Femur (tissue), 1 donor: ENCODE measurements at regions not wholly inside any gene's neighbourhood (a gene's known extent, or its start where the extent isn't known, plus 50 kb on each side); places are given as distances from the start of the nearest gene placed in this dataset.
"Not testable (repeated sequence)": the region's sequence is repeated elsewhere in the genome, so short reads cannot be mapped to it uniquely, and the experiment has no call there.

ENCODE experiments used
- DNase-seq: peaks from one replicate; pipeline ENCODE4 v3.0.0-alpha.2; 2017

DNA sequence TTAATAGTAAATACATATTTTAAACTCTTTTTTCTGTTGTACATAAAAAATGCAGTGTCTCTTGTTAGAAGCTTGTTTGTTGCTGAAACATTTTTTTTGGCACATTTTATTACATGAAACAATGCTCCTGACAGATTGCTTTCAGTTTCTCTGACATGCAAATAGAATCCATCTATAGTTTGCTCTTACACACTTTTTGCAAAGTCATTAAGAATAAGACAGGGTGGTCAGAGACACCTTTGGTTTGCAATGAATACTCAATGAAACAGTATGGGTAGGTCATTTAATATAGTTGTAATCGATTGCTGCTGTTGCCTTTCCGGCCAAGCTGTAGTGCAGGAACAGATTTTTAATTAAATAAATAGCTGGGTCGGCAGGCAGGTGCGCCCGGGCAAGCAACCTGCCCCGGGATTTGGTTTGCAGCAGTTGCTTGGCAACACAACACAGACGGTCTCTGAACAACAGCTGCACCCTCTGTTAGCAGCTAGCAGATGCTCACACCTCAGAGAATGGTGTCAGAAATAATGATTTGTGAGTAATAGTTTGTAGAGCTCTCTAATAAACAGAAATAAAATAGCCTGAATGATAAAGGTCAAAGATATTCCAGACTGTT, 115.7 kb upstream of the CACNA2D1 start:
- DNase-seq = peak; percentile 54

DNA sequence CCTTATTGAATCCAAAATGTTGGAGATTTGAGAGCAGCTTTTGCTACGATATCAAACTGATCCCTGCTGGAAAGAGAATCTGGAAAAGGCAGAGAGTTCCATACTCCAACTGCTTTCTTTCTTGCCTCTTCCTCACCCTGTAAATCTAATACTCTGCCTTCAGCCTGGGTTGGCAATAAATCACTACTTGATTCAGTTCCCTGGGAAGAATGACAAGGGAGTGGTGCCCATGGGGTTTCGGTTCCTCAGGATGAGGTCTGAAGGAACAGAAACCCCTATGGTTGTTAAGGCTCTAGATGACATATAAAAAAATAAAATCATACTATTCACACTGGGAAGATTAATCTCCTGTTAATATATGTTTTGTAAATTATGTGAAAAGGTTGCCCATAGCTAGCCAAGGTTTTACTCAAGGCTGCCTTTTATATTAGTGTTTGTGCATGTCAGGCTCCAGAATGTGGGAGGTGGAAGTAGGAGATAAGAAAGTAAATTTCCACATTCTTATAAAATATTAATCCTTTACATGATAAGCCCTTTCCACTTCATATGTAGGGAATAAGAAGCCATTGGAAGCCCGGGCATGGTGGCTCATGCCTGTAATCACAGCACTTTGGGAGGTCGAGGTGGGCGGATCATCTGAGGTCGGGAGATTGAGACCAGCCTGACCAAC, 106.2 kb upstream of the CACNA2D1 start:
- no peak for DNase-seq

DNA sequence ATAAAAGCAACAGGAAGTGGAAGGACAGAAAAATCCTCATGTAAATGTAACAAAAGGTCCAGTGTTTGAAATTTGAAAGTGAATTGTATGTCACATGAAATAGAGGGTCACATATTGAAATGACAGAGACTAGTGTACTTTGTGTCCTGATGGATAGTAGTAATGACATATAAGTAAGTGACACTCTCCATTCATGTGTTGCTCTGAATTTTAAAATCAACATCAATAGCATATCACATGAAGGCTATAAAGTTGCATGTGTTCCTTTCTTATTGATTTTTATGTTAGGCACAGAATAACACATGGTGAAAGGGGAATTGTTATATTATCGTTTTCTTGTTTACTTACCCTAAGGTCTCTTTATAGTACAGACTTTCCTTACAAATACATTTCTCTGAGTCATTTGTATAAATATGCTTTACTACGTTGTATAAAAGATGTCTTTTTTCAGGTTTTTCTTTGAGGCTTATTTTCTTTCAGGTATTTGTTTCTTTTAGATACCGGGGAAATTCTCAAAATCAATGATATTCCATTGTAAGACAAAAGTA, 104.6 kb upstream of the CACNA2D1 start:
- DNase-seq = no peak

DNA sequence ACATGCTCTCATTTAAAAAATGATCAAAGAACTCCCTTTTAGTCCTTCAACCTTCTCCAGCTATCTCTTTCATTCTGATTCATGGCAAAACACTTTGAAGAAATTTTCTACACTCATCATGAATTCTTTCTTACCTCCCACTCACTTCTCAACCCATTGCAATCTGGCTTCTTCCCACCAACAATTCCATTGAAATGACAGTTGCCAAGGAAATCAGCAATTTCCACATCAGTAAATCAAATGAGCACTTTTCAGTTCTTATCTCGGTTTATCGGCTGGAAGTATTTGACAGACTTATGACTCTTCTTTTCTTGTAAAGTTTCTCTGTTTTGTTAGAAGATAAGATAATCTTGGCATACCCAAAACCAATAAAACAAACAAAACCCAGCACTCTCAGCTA, 99.1 kb upstream of the CACNA2D1 start:
- DNase-seq = no peak

DNA sequence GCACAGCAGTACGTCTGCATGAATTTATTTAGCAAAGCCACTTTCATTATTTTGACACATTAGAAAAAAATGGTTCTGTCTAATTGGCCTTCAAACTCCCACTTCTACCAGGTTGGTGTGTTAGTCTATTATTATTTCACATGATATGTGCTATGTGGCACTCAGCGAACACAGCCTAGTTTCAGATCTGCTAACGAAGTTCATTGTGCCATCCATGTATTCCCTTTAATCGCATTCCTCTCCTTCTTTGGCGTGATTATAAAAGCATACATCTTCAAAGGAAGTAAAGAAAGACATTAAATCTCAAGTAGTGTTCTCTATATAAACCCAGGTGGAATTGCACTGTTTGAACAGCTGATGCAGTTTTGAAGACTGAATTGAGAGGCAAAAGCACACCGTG, 96.4 kb upstream of the CACNA2D1 start:
- no peak for DNase-seq

DNA sequence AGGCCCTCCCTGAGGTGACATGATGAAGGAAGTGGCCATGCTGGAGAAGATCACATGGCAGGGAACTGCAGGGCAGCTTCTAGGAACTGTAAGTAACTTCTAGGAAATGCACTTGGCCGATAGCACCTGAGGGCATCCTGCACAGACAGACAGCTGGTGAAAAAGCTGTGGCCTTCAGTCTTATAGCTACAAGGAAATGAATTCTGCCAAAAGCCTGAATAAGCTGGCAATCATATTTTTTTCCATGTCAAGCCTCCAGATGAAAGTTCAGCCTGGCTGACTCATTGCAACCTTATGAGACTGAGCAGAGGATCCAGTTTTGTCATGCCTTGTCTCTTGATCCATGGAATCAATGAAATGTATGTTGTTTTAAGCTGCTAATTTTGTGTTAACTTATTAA, 91.1 kb upstream of the CACNA2D1 start:
- peak; percentile 21 for DNase-seq

DNA sequence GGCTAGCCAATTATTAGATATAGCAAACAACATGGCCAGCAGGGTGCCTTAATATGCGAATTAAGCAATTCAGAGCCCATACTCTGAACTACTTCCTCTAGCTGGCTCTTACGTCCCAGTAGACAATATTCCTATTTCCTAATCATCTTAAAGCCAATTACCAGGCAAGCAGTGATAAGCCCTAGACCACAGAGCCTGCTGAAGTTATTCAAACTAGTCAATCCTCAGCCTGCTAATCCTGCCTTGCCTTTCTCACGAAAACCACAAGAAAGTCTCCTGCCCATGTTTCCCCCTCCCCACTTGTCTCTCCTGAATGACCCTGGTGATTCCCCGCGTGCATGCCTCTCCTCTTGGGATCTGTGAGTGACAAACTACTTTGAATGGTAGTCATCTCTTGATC, 86.8 kb upstream of the CACNA2D1 start:
- DNase-seq = no peak

DNA sequence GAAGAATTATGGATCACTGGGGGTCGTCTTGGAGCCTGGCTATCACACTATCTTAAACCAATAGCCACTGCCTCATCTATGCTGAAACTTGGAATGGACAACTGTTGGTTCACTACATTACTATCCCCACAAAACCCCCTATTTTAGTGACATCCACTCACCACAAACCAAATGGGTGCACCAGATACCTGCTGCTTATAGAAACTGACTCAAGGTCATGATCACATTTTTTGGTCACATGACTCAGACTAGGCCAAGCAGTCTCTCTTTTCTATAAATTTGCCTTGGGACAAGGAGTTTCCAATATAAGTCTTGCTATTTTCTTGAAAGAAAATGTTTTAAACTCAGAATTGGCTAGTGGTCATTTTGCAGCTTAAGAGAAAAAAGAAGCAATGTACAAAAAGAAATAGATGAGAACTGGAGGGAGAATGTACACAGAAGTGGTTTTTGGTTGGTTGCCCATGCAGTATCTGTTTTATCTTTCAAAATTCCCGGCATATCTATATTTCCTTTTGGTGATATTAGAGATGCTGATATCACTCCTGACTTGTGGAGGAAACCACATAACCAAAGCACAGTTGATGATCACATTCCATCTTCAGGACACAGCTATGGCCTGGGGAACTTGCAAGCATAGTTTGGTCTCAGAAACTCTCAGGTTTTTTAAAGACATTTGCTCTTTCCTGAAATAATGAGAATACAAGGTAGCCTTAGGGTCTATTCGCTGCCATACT, 85.2 kb upstream of the CACNA2D1 start:
- DNase-seq = no peak

DNA sequence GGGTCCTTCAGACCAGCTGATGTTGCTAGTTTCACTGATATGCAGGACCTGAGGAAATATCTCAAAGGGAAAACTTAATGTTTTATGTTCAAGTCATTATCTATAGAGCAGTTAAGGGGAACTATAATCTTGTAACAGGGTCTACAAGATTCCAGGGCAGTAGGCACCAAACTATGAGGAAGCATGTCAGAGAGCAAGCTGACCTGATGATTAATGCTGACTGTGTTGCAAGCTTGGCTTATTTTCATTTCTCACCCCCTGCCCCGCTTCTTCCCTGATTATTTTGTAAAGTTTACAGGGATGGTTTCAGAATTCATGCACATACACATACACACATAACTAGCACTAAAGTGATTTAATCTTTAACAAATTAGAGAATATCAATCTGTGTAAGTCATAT, 84.3 kb upstream of the CACNA2D1 start:
- DNase-seq = no peak

DNA sequence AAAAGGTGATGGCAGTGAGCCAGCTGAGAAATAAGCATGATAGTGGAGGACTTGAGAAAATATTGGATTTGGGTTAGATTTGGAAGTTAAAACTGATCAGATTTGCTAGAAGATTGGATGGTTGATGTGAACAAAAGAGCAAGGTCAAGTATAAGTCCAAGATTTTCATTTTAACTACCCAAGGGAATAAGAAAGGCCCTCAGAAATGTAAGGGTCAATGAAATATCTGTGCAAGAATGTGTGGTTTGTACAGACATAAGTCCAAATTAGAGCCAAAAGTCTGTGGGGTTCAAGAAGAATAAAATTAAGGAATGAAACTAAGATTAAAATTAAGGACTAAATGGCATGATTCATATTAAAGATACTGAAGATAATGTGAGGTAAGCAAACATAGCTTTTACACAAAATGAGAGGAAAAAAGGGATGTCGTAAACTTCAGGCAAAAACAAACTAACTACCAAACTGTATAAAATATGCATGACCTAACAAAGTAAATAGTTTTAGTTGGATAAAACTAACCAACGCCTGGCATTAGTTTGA, 78.4 kb upstream of the CACNA2D1 start:
- DNase-seq = no peak

DNA sequence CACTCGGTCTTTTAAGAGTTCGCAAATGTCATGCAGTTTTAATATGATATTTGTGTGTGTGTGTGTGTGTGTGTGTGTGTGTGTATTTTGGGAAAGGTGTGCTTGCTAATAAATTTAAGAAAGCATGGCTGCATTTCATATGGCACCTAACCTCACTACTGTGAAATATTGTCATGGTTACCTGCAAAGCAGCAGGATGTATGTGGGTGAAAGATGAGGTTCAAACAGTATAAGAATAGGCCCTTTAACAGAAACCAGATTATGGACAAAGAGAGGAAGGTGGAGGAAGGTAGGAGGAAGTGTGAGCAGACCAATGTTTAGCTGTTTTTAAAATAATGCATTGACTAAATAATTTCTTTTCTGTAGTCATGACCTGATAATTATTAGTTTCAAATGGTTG, 73.5 kb upstream of the CACNA2D1 start:
- no peak for DNase-seq

DNA sequence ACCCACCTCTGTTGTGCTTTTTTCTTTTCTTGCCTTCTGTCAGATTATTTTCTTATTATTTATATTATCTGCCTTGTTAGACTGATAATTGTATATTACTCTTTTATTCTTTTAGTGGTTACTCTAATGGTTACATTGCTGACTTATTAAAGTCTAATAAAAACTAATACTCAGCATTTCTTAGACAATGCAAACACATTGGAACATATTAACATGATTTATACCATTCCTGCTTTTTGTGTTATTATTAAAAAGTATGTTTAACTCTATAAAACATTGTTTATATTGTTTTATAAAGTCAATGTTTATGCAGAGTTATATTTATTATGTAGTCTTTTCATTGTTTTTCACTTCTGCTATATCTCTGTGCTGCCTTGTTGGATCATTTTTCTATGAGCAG, 68.0 kb upstream of the CACNA2D1 start:
- DNase-seq = no peak

DNA sequence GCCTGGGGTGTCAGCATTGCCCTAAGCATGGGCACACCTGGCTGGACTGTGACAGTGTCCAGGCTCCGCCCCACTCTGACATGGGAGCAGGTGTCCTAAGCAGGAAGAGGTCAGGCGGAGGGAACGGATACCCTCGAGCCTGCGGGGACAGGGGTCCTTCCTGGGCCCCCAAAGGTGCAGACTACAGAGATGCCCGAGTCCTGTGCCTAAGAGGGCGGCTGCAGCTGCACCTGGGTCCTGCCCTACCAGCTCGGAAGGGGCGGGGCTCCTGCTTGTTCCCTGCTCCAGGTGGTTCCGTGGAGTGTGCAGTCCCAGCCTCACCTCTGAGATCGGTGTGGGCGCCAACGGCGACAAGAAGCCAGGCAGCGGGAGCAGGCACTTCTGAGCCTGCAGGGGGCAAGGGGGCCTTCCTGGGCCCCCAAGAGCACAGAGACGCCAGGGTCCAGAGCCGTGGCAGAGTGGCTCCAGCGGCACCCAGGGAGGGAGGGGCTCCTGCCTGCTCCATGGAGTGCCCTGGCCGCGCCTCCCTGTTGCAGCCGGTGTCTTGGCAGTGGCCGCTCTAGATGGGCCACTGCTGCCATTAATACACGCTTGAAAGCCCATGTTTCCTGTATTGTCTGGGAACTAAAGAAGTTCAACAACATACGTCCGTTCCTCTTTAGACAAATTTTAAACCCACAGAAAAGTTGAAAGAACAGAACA, 64.5 kb upstream of the CACNA2D1 start:
- DNase-seq = no peak

DNA sequence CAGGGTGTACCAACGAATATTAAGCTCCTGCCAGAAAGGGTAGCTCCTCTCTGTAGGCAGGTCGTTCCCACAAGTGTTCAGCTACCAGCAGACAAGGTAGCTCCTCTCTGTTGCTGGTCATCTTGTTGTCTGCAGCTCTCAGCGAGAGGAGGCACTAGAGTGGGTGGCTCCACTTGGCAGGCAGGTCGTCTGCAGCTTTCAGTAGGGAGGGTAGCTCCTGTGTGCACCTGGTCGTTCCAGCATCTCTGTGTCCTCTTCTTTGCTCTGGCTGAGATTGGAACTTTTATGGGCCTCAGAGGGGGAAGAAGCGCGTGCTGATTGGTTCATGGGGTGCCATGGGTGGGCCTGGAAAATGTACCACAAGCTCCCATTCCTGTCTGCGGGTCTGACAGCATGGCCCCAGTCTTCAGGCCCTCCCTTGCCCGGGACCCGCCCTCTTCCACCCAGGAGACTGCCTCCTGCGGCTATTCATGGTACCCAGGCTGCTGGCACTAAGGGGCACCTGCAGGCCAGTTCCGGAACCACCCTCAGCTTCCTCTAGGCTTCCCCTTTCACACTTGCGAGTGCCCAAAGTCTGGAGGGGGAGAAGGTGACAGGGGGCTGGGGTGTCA, 63.9 kb upstream of the CACNA2D1 start:
- no peak for DNase-seq

DNA sequence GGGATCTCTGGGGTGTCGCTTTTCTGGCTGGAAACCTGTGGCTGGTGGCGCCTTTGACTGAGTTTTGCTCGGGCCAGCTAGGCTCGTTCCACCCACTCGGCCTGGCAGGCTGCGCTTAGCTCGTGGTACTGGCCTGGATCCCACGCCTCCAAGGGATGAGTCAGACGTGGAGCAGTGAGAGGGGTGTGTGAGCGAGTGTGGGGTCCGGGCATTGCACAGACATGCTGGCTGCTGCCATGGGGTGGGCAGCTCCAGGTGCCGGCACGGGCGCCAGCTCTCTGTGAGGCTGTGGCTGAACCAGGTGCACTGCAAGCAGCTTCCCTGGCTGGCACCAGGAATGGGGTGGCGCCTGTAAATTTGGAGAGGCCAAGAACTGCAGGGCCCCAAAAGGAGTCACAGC, 63.1 kb upstream of the CACNA2D1 start:
- DNase-seq = no peak

DNA sequence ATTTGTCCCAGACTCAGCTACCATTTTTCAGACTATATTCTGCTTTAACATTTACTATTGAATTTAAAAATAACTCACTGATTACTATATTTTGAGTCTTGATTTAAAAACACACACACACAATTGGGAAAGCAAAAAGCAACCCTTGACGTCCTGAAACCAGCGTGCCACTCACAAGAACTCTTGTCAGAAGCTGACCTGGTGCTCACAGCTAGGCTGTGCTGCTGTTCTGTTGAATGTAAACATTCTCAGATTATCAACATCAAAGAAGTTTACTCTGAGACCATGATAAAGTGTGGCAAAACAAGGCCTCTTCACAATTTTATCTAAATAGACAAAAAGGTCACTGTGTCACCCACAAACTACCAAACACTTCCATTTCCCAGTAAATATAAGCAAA, 62.6 kb upstream of the CACNA2D1 start:
- no peak for DNase-seq

DNA sequence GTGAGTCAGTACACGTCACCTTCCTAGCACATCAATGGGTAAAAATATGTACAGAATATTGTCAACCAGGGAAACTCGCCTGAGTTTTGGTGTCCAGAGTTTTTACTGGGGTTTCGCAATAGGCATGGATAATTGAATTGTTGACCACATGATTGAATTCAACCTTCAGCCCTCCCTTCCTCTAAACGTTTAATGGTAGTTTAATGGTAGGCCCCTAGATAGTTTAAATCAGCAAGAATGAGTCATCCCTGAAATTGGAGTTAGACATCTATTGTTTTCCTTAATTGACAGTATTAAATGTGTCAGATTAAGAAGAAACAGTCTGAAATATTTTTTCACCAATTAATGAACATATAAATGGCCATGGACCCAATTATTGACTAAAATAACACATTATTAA, 57.8 kb upstream of the CACNA2D1 start:
- DNase-seq = no peak

DNA sequence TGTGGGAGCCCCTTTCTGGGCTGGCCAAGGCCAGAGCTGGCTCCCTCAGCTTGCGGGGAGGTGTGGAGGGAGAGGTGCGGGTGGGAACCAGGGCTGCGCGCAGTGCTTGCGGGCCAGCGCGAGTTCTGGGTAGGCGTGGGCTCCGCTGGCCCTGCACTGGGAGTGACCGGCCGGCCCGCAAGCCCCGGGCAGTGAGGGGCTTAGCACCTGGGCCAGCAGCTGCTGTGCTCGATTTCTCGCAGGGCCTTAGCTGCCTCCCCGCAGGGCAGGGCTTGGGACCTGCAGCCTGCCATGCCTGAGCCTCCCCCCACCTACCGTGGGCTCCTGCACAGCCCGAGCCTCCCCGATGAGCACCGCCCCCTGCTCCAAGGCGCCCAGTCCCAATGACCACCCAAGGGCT, 56.0 kb upstream of the CACNA2D1 start:
- not testable (repeated sequence) for DNase-seq

DNA sequence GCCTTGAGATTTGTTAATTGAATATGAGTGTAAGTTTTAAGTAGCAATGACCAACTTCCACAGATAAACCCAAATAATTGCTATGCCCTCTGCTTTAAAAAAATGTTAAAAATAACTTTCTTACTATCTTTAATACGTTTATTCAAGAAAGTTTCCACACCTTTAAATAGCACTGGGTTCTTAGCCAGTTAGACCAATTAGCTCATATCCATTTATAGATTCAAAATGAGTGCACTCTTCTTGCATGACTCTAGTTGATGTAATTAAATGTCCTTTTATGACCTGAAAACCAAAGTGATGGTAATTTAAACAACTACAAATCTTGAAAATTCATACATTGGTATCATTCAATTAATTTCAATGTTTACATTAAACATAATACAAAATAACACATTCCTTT, 50.8 kb upstream of the CACNA2D1 start:
- no peak for DNase-seq
